ENCODE measurements at regions not wholly inside any gene's neighbourhood (a gene's known extent, or its start where the extent isn't known, plus 50 kb on each side); places are given as distances from the start of the nearest gene placed in this dataset.

DNA sequence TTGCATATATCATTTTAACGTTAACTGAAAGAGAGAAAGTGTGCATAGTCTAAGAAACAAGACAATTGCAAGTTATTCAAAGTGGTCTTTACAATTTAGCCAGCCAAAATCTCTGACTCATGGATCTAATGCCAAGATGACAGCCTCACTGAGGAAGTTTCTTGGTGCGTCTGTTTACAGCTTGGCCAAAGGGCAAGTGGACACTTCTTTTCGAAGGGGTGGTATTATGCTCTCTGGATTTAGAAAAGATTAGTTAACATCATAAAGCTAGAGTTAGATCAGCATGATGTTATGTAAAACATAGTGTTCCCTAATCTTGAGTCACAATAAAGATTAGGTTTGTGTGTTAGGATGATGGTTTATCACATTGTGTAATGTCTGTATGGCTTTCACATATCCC is 51.5 kb upstream of the SLC2A13 start:
- no peaks in the 10 kb centered on the region for H3K27me3 ChIP-seq
- H3K4me3 ChIP-seq, result no peak overlapping the region
- FAIRE-seq (no peak), DNase-seq (no peak), ATAC-seq (no peak)
- H3K4me1 ChIP-seq, result no peaks in the 10 kb centered on the region
- intact Hi-C loops (cut with DNase I), result loop anchor here in 1 of 3 donors (10.0 kb wide), 1 partner anchor 147 kb away; no protein-coding TSS in a partner anchor
- 85 to 91% methylated on average over 3 of the region's 3 CpGs for WGBS, 2 donors
- no peaks in the 10 kb centered on the region for H3K9me3 ChIP-seq
- no peak for TF ChIP-seq CTCF (IDR thresholded peaks at IDR 0.05)
- H3K36me3 ChIP-seq, result no peaks in the 10 kb centered on the region
- no peak overlapping the region for H3K27ac ChIP-seq

GRCh38 chr12:40156021-40156764 is 50.3 kb upstream of the SLC2A13 start:
- no peak for DNase-seq
- H3K4me3 ChIP-seq, result no peak overlapping the region
- no peaks in the 10 kb centered on the region for H3K4me1 ChIP-seq
- H3K9me3 ChIP-seq, result no peaks in the 10 kb centered on the region
- peak in 1 of 4 donors; percentile 37 for ATAC-seq
- TF ChIP-seq CTCF (IDR thresholded peaks at IDR 0.05), result no peak
- no peaks in the 10 kb centered on the region for H3K36me3 ChIP-seq
- intact Hi-C loops (cut with DNase I), result loop anchor here in 1 of 3 donors (10.0 kb wide), 1 partner anchor 149 kb away; no protein-coding TSS in a partner anchor
- no peak for FAIRE-seq
- 56 to 86% methylated on average over 5 of the region's 5 CpGs for WGBS, 2 donors
- H3K27ac ChIP-seq, result no peak overlapping the region
- no peaks in the 10 kb centered on the region for H3K27me3 ChIP-seq
